ENCODE measurements at regions not wholly inside any gene's neighbourhood (a gene's known extent, or its start where the extent isn't known, plus 50 kb on each side); places are given as distances from the start of the nearest gene placed in this dataset.

GRCh38 chr5:6236858-6237481 is 141.4 kb downstream of the MED10 start:
- TF ChIP-seq POLR2AphosphoS5 (IDR thresholded peaks at IDR 0.05; ENCODE audit: low read depth, low read length) (no peak), POLR2A (IDR thresholded peaks at IDR 0.05; ENCODE audit: low read depth, low read length) (no peak)

All from GM12892 (cell line).